K562 (cell line): ENCODE measurements at regions not wholly inside any gene's neighbourhood (a gene's known extent, or its start where the extent isn't known, plus 50 kb on each side); places are given as distances from the start of the nearest gene placed in this dataset.

Source experiments
- ATAC-seq: fragments of 200-7000 bp; cut with Tn5 transposase; 3 replicates; pipeline ENCODE4 v1.9.1; 2020; ENCODE audit warnings: moderate library complexity
- BruUV-seq: library from RNA; stranded (reverse); fragments of 400-500 nt; replicated peaks from 2 replicates; lab custom pipeline; 2021; lab: Mats Ljungman, UMichigan
- CTCF ChIA-PET: fragments of 300-600 bp; formaldehyde crosslinking; extraction: SDS; loops from one replicate; lab custom pipeline; 2021; ENCODE audit warnings: low intra/inter-chr PET ratio; lab: Yijun Ruan, JAX
- POLR2A ChIA-PET: fragments of 300-600, 350-650 bp; sonication (Branson Sonifier 250); formaldehyde crosslinking; extraction: SDS; loops from one replicate; lab custom pipeline; 2021; ENCODE audit warnings: antibody characterized with exemption, inconsistent platforms; lab: Yijun Ruan, JAX
- DNase-seq, 4 experiments: peaks; one replicate each; pipeline versions ENCODE4 v3.0.0 to v3.0.0-alpha.2; 2011 to 2018; ENCODE audit warnings: low spot score in 3 of 4, mixed read lengths in 3 of 4; ENCODE audit errors: extremely low read depth in 1 of 4
- FAIRE-seq: peaks from 2 replicates; lab custom pipeline; 2011; peaks lifted over from hg19 to GRCh38; lab: Jason Lieb, UNC
- H2AFZ ChIP-seq: 2 replicates; pipeline ENCODE4 v1.6.0; 2011; ENCODE audit warnings: low read depth, low read length, control low read depth, inconsistent platforms
- H3K27ac ChIP-seq: fragments of 200-600 bp; 3 replicates; pipeline ENCODE4 v1.8.0; 2011; ENCODE audit warnings: low read depth, mild to moderate bottlenecking, control low read depth, inconsistent platforms, low read length, moderate library complexity, mixed read lengths; ENCODE audit errors: extremely low read depth
- H3K27me3 ChIP-seq, 2 experiments: fragments of 300-600 bp in 1 of 2; 2 replicates in 1 of 2; 3 replicates in 1 of 2; pipeline versions ENCODE4 v1.6.0 to v1.8.0; 2011; ENCODE audit warnings: inconsistent platforms in 2 of 2, low read length in 2 of 2, mild to moderate bottlenecking in 1 of 2, mixed read lengths in 1 of 2, moderate library complexity in 1 of 2; ENCODE audit not compliant: control insufficient read depth in 2 of 2, insufficient read depth in 2 of 2
- H3K36me3 ChIP-seq: fragments of 300-600 bp; 3 replicates; pipeline ENCODE4 v1.8.0; 2011; ENCODE audit warnings: mild to moderate bottlenecking, low read length, inconsistent platforms; ENCODE audit not compliant: control insufficient read depth, insufficient read depth
- H3K4me1 ChIP-seq, 2 experiments: fragments of 200-600 bp in 1 of 2; replicated peaks in 1 of 2; 2 replicates in 1 of 2; 3 replicates in 1 of 2; pipeline versions ENCODE4 v1.5.1 to v1.8.0; 2011; ENCODE audit warnings: inconsistent platforms in 2 of 2, low read length in 2 of 2, mild to moderate bottlenecking in 1 of 2, mixed read lengths in 1 of 2, moderate library complexity in 1 of 2; ENCODE audit not compliant: control insufficient read depth in 2 of 2, insufficient read depth in 2 of 2
- H3K4me2 ChIP-seq: 2 replicates; pipeline ENCODE4 v1.6.1; 2011; ENCODE audit warnings: low read length, control low read depth, inconsistent platforms, mixed read lengths; ENCODE audit not compliant: insufficient read depth
- H3K4me3 ChIP-seq: fragments of 200-600 bp; sonication (generic), shearing (Covaris generic); 2 replicates; pipeline ENCODE4 v1.5.1; 2016; ENCODE audit warnings: control low read depth, inconsistent platforms
- H3K79me2 ChIP-seq: fragments of 200-600 bp; 3 replicates; pipeline ENCODE4 v1.8.0; 2011; ENCODE audit warnings: low read length, inconsistent platforms; ENCODE audit not compliant: control insufficient read depth, insufficient read depth
- H3K9ac ChIP-seq, 2 experiments: 2 replicates each; pipeline versions ENCODE4 v1.6.0 to v1.6.1; 2011; ENCODE audit warnings: low read depth in 2 of 2, low read length in 2 of 2, control low read depth in 1 of 2, inconsistent platforms in 1 of 2, mild to moderate bottlenecking in 1 of 2, mixed read lengths in 1 of 2; ENCODE audit not compliant: insufficient read depth in 1 of 2
- H3K9me1 ChIP-seq: one replicate; pipeline ENCODE4 v1.6.0; 2011; ENCODE audit warnings: inconsistent platforms, mild to moderate bottlenecking, low read length, moderate library complexity; ENCODE audit not compliant: control insufficient read depth, insufficient read depth
- H3K9me3 ChIP-seq: replicated peaks from 2 replicates; pipeline ENCODE4 v1.5.1; 2011; ENCODE audit warnings: low read depth, low read length, inconsistent platforms; ENCODE audit not compliant: control insufficient read depth, insufficient read depth
- H4K20me1 ChIP-seq: replicated peaks from 2 replicates; pipeline ENCODE4 v1.6.1; 2011; ENCODE audit warnings: low read length, inconsistent platforms, mixed read lengths; ENCODE audit not compliant: control insufficient read depth, insufficient read depth
- CAMTA2 ChIP-seq: fragments of 250-450 bp; sonication (Bioruptor Pico); conservative IDR thresholded peaks from 2 replicates; pipeline ENCODE4 v1.5.1; 2022
- CEBPG ChIP-seq, 3 experiments: fragments of 200-800 bp in 1 of 3; sonication (Bioruptor generic) in 1 of 3; sonication (generic) in 1 of 3; formaldehyde crosslinking in 1 of 3; IDR thresholded peaks in 2 of 3; conservative IDR thresholded peaks in 1 of 3; 2 replicates each; pipeline versions ENCODE4 v1.6.1 to v1.8.0; 2016 to 2022; ENCODE audit warnings: missing compliant biosample characterization in 2 of 3, missing genetic modification characterization in 2 of 3, mild to moderate bottlenecking in 1 of 3, missing genetic modification reagents in 1 of 3
- GABPB2 ChIP-seq: fragments of 250-450 bp; sonication (Bioruptor Pico); conservative IDR thresholded peaks from 2 replicates; pipeline ENCODE4 v1.5.1; 2021; ENCODE audit warnings: mild to moderate bottlenecking
- MAFF ChIP-seq: IDR thresholded peaks from 2 replicates; pipeline ENCODE4 v1.6.1; 2012; ENCODE audit warnings: low read length, improper control_type of control experiment
- MAFG ChIP-seq: fragments of 450-650 bp; conservative IDR thresholded peaks from 2 replicates; pipeline ENCODE4 v1.6.1; 2016; ENCODE audit warnings: missing genetic modification characterization, missing compliant biosample characterization
- RBM39 ChIP-seq: fragments of 200-400 bp; formaldehyde crosslinking; optimal IDR thresholded peaks from 2 replicates; pipeline ENCODE3; 2018; ENCODE audit warnings: low read depth, low read length
- TRIM24 ChIP-seq, 2 experiments: fragments of 450-650 bp; IDR thresholded peaks; 2 replicates each; pipeline ENCODE4 v1.6.1; 2016
- ZNF174 ChIP-seq: fragments of 250-450 bp; sonication (Bioruptor Pico); IDR thresholded peaks from 2 replicates; pipeline ENCODE4 v1.4.0; 2020; ENCODE audit warnings: mild to moderate bottlenecking
- ZNF316 ChIP-seq: fragments of 450-650 bp; IDR thresholded peaks from 2 replicates; pipeline ENCODE4 v1.6.1; 2016
- WGBS: fragments of 100-300 bp; shearing (Covaris generic); methylation state at CpG from one replicate; pipeline ENCODE4 v1.1.6; 2016; ENCODE audit warnings: low coverage, mixed read lengths; ENCODE audit not compliant: insufficient coverage; ENCODE audit errors: missing lambda C conversion rate; 5-methylcytosine and 5-hydroxymethylcytosine counted together
- in situ Hi-C: fragments of 300-500 bp; cut with MboI; formaldehyde crosslinking; loops from 4 replicates; pipeline ENCODE4 v1.15.0; 2018; ENCODE audit warnings: inconsistent platforms, mixed read lengths
- intact Hi-C: fragments of 100-400 bp; cut with micrococcal nuclease; formaldehyde crosslinking; loops from 2 replicates; pipeline ENCODE4 v1.14.2; 2022

DNA sequence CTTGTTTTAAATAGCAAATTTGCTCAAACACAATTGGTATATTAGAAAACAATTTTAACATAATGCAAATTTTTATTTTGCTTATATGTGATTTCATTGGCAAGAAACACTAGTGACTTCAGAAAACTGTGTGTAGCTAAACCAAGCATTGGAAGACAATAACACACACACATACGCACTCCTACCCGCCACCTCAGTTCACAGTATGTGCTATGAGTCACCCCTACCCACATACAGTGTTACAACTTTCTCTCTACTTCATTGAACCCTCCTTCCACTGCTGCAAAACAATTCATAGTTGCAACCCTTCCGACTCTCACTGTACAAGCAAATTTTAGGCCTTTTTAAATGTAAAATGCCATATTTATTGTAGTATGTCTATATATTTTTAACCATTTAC lies 119.9 kb upstream of the THSD7A start:
- no peaks in the 10 kb centered on the region for H3K79me2 ChIP-seq
- intact Hi-C loops: no loop called here
- CTCF ChIA-PET: no interaction called here

DNA sequence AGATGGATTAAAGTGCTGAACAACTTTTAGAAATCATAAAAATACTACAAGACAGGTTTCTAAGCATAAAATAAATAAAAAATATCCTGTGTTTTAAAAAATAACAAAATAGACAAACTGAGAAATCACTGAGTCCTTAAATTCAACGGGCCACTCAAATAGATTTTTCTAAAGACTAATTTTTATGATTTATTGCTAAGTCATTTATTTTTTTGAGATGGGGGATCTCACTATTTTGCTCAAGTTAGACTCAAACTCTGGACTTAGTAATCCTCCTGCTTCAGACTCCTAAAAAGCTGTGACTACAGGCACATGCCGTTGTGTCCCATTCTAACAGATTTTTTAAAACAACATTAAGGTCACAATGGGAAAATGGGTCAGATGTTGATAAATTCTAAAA lies 121.0 kb upstream of the THSD7A start:
- no peaks in the 10 kb centered on the region for H4K20me1 ChIP-seq
- CTCF ChIA-PET: no interaction called here
- H3K27me3 ChIP-seq: no peaks in the 10 kb centered on the region
- no peaks in the 10 kb centered on the region for H3K79me2 ChIP-seq
- H3K4me2 ChIP-seq: no peak overlapping the region
- ATAC-seq (no peak), FAIRE-seq (no peak), DNase-seq (no peak)
- H3K9me3 ChIP-seq: no peaks in the 10 kb centered on the region
- H3K4me3 ChIP-seq: no peak overlapping the region
- H3K9ac ChIP-seq: no peak overlapping the region
- POLR2A ChIA-PET: no interaction called here
- H3K27ac ChIP-seq: no peak overlapping the region
- H2AFZ ChIP-seq: no peak overlapping the region
- 0% methylated on average over 2 of the region's 2 CpGs for WGBS
- no peaks in the 10 kb centered on the region for H3K4me1 ChIP-seq
- in situ Hi-C loops: no loop called here
- intact Hi-C loops: no loop called here
- no peaks in the 10 kb centered on the region for H3K9me1 ChIP-seq
- no TSS peak for BruUV-seq
- H3K36me3 ChIP-seq: no peaks in the 10 kb centered on the region
- TF ChIP-seq CAMTA2 (CRISPR knock-in tag): no peak
- no peak for TF ChIP-seq RBM39
- TF ChIP-seq ZNF174 (CRISPR knock-in tag): no peak
- 0 out of 2 replicates have a peak, but pooled peaks have one; percentile 24 for TF ChIP-seq MAFG (tag)
- TF ChIP-seq TRIM24 (IDR thresholded peaks at IDR 0.05): no peak
- TF ChIP-seq GABPB2 (CRISPR knock-in tag): no peak
- TF ChIP-seq MAFF: peak; percentile 14; the same call in 1 of the 2 replicates
- TF ChIP-seq ZNF316: peak; percentile 51

More for the DNA sequence above, 119.9 kb upstream of the THSD7A start:
- ATAC-seq (no peak), FAIRE-seq (no peak), DNase-seq (no peak)
- H3K27me3 ChIP-seq: no peaks in the 10 kb centered on the region
- POLR2A ChIA-PET: no interaction called here
- H3K36me3 ChIP-seq: no peaks in the 10 kb centered on the region
- no peaks in the 10 kb centered on the region for H4K20me1 ChIP-seq
- H3K9me3 ChIP-seq: no peaks in the 10 kb centered on the region
- no peak overlapping the region for H3K4me3 ChIP-seq
- no peak for TF ChIP-seq CEBPG (CRISPR knock-in tag; IDR thresholded peaks at IDR 0.05)
- TF ChIP-seq CEBPG (tag; conservative IDR thresholded peaks at IDR 0.05 in 1 of 2, IDR thresholded peaks at IDR 0.05 in 1 of 2): no peak
- H2AFZ ChIP-seq: no peak overlapping the region
- H3K9ac ChIP-seq: no peak overlapping the region
- WGBS: 5% methylated on average over 3 of the region's 3 CpGs
- no TSS peak for BruUV-seq
- H3K9me1 ChIP-seq: no peaks in the 10 kb centered on the region
- H3K27ac ChIP-seq: no peak overlapping the region
- no peaks in the 10 kb centered on the region for H3K4me1 ChIP-seq
- H3K4me2 ChIP-seq: no peak overlapping the region
- in situ Hi-C loops: no loop called here
